ENCODE measurements at regions not wholly inside any gene's neighbourhood (a gene's known extent, or its start where the extent isn't known, plus 50 kb on each side); places are given as distances from the start of the nearest gene placed in this dataset.

DNA sequence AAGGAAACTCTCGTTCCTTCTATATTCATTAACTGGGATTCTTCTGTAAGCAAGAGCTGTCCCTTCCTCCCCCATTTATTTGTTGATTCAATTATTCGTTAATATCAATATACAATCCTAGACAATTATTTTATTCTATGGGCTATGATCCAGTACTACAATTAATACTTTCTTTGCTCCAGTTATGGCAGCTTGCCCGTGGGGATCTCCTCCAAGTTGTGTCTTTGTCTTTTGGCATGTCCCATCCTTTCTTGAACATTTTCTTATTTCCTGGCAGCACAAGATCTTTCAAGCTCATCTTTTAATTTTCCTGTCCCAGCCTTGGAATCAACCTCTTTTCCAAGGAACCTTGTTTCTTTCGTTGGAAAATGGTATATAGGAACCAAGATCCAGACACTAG, 249.3 kb downstream of the GAS1 start:
- DNase-seq, result peak in 1 of 3 donors; percentile 49

DNA sequence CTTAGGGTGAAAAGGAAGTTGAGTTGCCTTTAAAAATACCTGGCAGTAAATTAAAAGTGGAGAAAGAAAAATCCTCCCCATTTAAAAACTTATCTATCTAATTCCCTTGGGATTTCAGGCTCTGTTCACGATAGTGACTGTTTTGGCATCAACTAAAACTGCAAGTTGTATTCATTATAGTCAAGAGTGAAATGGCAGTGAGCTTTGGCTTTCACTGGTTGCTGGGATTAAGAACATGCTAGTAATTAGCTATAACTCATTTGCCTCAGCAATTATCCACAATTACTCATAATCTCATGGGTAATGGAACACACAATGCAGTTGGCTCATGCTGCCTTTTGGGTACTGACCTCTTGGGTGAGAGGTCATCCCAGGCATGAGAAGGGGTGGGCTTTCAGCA, 250.1 kb downstream of the GAS1 start:
- no peak for DNase-seq

DNA sequence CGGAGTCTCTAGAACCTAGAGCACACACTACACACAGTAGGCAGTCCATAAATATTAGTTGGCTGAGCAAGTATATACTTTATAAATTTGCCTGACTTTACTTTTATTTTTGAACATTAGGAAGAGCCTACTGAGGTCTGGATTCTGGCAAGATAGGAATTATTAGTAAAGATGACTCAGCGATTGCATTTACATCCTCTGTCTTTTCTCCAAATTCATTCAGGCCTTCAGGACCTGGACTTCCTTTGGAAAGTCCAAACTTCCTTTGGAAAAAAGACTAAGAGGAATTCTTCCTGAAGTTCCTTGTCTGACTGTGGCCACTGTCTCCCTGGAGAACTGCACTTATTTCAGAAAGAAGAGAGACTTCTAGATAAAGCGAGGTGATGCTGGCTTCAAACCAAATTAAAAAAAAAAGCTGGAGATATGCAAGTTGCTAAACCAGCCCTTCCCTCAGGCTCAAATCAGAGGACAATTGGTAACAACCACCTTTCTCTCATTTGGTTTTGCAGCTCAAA, 251.3 kb downstream of the GAS1 start:
- DNase-seq, result no peak

DNA sequence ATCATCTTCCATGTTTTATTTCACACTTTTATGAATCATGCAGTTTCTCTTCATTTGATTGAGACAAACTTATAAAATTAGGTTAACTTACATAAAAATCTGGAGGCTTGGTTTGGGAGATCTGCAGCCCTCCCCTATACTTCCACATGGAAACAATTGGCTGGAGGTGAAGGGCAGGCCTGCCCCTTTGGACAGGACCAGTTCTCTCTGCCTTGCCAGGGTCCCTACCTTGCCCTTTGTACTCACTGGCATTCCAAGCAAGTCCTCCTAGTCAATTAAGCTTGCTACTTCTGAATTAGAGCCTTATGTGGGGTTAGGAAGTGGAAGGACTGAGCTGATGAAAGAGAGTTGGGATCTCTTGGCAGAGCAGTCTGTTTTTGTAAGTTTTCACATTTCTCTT, 257.3 kb downstream of the GAS1 start:
- no peak for DNase-seq

DNA sequence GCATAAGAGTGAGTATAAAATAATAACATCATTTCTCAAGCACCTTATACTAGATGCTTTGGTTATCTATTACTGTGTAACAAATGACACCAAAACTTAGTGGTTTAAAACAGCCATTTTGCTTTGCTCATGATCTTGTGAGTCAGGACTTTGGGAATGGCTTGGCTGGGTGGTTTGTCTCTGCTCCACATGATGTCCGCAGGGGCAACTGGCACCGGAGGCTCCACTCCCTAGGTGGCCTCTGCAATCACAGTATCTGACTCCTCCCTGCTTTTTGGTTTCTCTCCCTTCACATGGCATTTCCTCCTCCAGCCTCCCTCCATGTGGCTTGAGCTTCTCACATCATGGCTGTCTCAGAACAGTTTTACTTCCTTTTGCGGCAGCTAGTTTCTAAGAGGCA, 259.5 kb downstream of the GAS1 start:
- DNase-seq, result no peak

DNA sequence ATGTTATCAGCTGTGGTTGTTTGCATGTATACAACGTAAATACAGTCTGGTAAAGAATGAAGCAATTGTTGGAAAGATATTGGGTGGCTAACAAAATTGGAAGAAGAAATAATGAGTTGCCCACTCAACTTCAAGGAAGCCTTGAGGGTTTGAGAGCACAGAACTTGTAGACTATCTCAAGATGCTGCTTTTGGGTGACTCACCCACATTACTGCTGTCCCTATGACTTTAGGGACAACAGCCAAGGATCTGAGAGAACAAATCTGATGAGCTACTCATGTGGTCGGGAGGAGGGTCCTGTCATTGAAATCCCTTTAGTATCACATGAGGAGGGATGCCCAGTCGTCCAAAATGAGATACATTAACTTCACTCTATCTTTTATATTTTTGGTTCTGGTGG, 261.8 kb downstream of the GAS1 start:
- DNase-seq, result no peak

DNA sequence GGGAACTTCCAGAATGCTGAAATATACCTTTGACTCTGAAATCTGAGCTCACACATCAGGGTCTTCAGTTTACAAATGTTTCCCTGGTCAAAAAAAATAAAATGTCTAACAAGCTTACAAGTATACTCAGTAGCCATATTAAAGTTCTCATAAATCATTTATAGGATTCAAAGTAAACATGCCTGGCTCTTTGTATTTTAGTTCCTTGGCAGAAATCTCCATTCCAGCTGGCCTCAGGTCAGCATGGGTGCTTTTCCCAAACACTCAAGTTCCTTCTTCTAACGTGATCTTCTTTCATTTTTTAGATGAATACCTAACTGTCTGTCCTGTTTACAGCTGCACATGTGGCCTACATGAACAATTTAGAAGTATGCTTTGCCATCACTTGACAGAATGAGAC, 263.2 kb downstream of the GAS1 start:
- DNase-seq, result no peak

DNA sequence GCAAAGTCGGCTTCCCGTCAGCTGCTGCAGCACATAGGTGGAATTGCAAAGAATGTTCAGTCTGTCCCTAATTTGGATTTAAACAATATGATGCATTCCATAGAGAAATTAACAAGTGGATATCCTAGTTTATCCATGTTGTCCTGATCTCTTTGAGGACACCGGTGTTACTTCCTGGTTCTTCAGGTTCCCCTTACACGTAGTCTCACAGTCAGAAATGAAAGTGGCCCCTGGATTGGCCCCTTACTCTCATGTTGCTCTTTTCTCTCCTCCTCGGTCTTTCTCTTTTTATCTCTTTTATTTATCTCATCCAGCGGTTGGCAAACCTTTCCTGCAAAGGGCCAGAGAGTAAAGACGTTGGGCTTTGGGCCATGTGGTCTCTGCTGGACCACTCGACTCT, 265.1 kb downstream of the GAS1 start:
- DNase-seq, result no peak

DNA sequence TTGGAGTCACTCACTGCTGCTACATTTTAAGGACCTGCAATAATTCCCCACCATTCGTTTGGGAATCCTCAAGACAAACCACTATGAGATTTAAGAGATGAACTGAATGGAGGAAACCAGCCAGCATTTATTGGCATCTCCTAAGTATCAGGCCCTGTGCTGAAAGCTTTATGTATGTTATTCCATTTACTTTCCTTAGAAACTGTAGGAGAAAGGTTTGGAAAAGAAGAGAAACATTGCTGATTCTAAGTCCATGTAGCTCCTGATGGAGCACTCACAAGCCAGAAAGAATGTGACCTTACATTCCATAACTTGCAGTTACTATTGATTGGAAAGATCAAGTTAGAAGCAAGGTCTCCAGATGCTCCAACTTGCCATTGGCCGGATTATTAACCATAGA, 267.4 kb downstream of the GAS1 start:
- DNase-seq, result peak in 1 of 3 donors; percentile 63

DNA sequence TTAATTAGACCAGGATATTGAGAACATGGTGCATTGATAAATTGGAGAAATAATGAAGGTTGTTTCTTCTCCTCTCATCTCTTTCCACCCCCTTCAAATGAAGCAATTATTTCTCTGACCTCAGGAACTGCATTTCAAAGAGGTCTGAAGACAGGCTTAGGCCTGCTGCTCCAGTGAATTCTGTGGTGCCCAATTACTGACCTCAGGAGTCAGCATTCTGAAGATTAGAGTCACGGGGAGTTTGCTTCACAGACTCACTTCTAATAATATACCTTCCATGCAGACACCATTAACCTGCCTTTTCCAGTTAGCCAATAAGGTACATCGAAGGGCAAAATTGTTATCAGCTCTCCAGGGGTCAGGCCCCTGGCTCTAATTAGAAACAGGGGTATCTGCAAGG, 270.9 kb downstream of the GAS1 start:
- no peak for DNase-seq

DNA sequence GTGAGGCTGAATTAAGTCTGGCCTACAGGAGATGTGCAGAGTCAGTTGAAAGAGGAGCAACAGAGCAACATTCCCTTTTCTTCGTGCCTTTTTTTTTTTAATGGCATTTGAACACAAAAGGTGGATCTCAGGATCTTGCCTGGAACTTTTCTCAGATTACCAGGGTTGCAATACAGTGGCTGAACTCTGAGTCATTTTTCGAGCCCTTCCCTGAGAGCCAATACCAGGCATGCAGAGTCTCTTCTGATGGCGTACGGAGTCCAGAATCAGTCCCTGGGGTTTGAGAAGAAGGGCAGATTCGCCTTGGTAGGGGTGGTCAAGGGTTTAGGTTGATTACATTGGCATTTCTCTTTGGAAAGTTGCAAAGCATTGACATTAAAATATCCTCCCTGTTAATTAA, 271.5 kb downstream of the GAS1 start:
- DNase-seq, result no peak

DNA sequence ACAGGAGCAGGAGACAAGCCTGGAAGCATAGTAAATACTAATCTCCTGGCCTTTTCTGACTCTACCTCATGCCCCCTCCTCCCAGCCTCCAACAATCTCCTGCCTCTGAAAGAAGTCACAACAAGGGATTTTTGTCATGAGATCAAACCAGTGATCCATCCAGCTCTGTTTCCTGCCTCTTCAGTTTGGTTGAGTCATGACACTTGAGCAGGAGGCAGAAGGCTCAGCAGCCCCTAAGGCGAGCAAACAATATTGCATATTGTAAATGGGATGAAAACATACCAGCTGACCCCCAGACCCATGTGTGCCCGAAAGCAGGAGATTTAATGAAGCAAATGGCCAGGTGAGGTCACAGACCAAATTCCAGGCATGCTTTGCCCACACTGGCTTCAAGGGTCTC, 272.8 kb downstream of the GAS1 start:
- no peak for DNase-seq

DNA sequence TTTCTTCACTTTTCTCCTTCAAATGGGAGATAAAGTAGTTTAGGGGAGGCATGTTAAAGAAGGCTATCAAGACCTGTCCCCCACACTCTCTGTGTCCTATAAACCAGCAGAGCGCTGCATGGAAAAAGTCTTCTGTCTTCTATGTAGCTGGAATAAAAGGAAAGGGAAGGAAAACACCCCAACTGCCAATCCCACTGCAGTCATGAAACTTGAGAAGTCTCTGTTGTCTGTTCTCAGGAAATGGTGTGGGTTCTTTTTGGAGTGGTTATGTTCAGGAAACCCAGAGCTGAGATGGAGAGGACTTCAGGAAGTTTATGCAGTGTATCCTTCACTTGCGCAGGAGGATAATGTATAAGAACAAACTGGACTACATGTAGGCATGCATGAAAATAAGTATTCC, 274.3 kb downstream of the GAS1 start:
- peak in 1 of 3 donors; percentile 46 for DNase-seq

DNA sequence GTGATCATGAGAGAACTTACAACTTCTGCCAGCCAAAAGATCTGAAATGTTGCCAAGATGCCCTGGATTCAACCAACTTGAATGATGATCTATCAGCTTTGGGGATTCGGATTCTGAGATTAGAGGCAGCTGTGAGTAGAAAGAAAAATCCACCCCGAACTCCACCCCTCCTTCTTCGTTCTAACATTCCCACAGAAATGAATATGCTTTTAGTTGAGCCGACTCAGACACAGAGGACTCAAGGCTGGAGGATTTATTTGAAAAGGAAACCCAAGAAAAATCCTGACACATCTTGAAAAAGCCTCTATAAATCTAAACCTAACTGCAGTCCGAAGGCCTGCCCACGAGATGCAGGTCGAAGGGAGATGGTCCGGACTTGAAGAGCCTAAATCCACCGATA, 275.0 kb downstream of the GAS1 start:
- peak in 1 of 3 donors; percentile 36 for DNase-seq

DNA sequence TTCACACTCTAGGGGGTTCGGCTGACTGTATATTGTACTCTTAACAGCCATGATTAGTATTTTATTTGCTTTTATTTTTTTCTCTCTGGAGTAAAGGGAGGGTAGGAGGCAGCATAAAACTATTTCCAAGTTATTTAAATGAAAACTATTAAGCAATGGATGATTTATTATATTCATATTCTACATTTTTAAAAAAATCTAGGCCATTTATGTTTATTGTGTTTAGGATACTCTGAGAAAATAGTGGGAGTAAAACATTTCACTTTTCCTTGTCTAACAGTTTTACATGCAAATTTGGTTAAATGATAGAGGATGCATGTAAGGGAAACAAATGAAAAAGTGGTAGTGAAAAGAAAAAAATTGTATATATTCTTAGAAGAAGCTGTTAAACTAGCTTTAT, 276.3 kb downstream of the GAS1 start:
- no peak for DNase-seq

DNA sequence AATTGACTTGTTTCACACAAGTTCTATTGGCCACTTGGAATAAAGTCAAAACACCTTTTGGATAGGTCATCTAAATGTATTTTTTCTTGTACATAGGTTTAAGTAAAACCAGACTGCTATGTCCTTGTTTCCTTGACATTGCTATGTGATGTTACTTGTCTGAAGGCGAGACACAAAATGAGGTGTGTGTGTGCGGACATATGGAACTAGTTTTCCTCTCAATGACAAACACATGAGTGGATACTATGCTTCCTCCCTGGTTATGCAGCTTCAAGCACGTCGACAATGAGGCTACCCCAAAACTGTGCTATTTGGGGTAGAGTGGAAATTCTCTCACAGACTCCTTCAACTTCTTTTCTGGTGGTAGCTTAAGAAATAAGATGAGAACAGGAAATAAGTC, 276.8 kb downstream of the GAS1 start:
- DNase-seq, result peak in 2 of 3 donors; percentile 13 to 30

DNA sequence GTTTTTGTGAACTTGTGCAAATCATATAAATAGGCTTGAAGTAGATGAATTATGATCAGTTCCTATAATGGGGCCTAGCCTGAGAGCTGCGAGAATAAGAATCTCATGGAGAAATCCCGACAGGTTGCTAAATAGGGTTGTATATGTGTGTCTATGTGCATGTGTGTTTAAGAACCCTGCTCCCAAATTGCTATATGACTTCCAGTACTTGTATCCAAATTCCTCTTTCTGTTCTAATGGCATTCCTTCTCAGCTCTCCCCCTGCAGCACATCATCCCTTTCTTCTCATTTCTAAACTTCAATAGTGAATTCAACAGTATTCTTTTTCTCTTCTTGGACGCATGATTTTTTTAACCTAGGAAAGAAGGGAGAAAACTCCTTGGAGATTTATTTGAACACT, 277.2 kb downstream of the GAS1 start:
- DNase-seq, result peak in 2 of 3 donors; percentile 10 to 28

DNA sequence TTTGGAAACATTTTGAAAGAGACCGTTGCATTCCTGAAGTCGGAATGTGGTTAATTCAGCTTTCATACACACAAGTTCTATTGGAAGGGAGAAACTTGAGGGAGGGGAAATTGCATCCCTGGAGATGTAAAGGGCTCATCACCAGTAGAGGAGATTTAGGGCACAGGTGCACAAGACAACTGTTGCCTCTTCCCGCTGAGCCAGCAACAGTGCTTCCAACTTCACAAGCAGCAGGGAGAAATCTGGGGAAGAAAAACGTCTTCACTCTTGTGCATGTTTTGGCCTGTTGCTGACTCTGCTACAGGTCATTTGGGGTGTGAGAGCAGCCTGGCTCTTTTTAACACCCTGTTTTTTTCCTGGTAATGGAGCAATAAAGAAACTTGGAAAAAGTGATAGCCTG, 277.9 kb downstream of the GAS1 start:
- DNase-seq, result peak; percentile 75 to 94 (median 89)

DNA sequence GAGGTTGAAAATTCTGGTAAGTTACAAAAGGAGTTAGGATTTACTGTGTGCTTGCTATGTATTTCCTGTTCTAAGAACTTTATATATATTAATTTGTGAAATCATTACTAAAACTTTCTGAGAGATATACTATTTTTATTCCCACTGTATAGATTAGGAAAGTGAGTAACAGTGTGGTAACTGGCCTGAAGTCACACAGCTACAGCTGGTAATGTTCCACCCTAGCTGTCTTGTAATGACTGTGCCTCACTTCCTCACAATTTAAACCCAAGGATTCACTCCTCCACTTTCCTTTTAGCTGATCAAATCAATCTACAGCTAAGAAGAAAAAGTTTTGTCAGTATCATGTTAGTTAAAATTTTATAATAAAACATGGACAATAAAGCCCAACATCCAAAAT, 278.8 kb downstream of the GAS1 start:
- DNase-seq, result peak in 2 of 3 donors; percentile 14 to 34

DNA sequence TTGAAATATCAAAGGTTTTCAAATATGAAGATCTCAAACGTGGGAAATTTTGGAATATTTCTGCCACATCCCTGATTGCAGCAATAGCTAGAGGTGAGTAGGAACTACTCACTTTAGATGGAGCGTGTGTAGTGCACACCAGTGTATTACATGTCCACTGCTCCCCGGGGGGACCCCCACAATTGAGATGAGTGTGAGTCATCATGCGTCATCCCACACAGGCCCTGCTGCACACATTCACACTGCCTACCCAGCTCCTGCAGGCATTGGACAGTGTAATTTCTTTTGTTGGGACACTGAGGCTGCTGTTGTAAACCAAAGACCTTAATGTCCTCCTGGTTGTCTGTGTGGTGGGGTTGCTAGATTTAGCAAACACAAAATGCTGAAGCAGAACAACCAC, 280.0 kb downstream of the GAS1 start:
- DNase-seq, result peak in 1 of 3 donors; percentile 47

DNA sequence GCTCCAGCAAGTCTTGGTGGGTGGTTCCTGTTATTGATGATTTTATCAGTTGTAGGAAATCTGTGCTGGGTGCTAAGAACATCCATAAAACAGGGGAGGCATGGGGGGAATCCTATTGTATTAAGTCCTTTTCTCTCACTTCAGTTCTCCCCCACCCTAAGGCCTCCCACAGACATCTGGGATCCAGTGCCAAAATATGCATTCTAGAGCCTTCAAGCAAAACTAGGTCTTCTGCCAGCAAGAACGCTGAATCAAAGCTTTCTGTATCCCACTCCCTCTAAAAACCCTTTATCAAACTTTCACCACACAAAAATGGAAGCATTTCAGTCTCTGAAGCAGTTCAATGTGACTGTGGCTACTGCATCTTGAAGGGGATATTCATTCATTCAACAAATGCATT, 281.9 kb downstream of the GAS1 start:
- peak in 1 of 3 donors; percentile 9 for DNase-seq

DNA sequence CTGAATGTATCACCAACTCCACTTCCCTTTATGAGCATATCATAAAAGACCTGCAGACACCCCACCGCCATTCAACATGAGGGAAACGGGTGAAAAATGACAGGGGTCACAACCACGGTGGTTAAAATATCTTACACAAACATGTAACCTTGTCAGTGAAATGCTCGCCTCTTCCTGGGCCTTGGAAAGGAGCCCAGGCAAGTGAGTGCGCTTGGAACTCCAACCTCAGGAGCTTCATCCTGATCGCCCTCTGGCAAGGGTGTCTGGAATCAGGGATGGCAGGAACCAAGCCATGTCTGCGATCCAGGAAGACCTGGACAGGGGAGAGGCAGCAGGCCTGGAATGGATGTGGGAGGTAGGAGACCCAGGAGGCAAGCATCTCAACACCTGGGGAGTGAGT, 282.7 kb downstream of the GAS1 start:
- DNase-seq, result no peak

DNA sequence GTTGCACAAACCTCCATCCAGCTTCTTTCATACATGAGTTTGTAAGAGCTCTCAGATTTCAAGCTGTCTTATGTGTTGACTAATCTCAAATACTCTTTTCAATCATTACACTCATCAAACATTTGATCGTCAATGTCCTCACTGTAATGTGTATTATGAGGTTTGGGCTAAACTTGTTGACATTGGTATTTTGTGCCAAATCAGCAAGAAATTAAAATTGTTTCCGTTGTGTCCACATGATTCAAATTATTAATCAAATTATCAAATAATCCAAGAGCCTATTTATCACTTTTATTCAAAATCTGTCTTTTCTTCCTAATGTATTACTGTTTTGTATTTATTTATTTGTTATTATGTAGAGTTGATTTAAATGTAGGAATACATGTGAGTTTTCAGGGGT, 283.4 kb downstream of the GAS1 start:
- no peak for DNase-seq

DNA sequence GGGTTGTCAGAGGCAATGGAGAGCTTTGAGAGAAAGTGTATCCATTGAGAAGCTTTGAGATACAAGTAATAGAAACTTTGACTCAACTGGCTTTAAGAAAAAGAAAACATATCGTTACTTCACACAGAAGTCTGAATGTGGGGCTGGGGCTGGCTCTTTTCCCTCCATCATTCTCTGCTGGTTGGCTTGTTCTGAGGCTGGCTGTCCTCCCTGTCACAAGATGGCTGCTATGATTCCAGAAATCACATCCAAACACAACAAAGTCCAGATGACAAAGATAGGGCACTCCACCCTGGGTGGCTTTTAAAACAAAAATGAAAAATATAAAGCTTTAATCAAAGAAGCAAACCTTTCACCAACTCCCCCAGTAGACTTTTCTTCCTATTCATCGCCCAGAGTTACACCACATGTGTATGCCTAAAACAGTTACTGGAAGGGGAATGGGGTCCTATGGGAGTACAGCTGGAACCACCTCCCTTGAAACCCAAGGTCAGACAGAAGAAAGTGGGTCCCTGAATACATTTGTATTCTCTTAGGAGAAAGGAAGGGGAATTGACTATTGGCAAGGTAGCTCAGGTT, 284.3 kb downstream of the GAS1 start:
- DNase-seq, result no peak

Measured in muscle of back (tissue), 3 donors.